K562 (cell line): ENCODE measurements at regions not wholly inside any gene's neighbourhood (a gene's known extent, or its start where the extent isn't known, plus 50 kb on each side); places are given as distances from the start of the nearest gene placed in this dataset.

ENCODE experiments used
- ATAC-seq: fragments of 200-7000 bp; cut with Tn5 transposase; 3 replicates; pipeline ENCODE4 v1.9.1; 2020; ENCODE audit warnings: moderate library complexity
- BruUV-seq: library from RNA; stranded (reverse); fragments of 400-500 nt; replicated peaks from 2 replicates; lab custom pipeline; 2021; lab: Mats Ljungman, UMichigan
- CTCF ChIA-PET: fragments of 300-600 bp; formaldehyde crosslinking; extraction: SDS; loops from one replicate; lab custom pipeline; 2021; ENCODE audit warnings: low intra/inter-chr PET ratio; lab: Yijun Ruan, JAX
- POLR2A ChIA-PET: fragments of 300-600, 350-650 bp; sonication (Branson Sonifier 250); formaldehyde crosslinking; extraction: SDS; loops from one replicate; lab custom pipeline; 2021; ENCODE audit warnings: antibody characterized with exemption, inconsistent platforms; lab: Yijun Ruan, JAX
- DNase-seq, 4 experiments: peaks; one replicate each; pipeline versions ENCODE4 v3.0.0 to v3.0.0-alpha.2; 2011 to 2018; ENCODE audit warnings: low spot score in 3 of 4, mixed read lengths in 3 of 4; ENCODE audit errors: extremely low read depth in 1 of 4
- FAIRE-seq: peaks from 2 replicates; lab custom pipeline; 2011; peaks lifted over from hg19 to GRCh38; lab: Jason Lieb, UNC
- H2AFZ ChIP-seq: 2 replicates; pipeline ENCODE4 v1.6.0; 2011; ENCODE audit warnings: low read depth, low read length, control low read depth, inconsistent platforms
- H3K27ac ChIP-seq: fragments of 200-600 bp; 3 replicates; pipeline ENCODE4 v1.8.0; 2011; ENCODE audit warnings: low read depth, mild to moderate bottlenecking, control low read depth, inconsistent platforms, low read length, moderate library complexity, mixed read lengths; ENCODE audit errors: extremely low read depth
- H3K27me3 ChIP-seq, 2 experiments: fragments of 300-600 bp in 1 of 2; 2 replicates in 1 of 2; 3 replicates in 1 of 2; pipeline versions ENCODE4 v1.6.0 to v1.8.0; 2011; ENCODE audit warnings: inconsistent platforms in 2 of 2, low read length in 2 of 2, mild to moderate bottlenecking in 1 of 2, mixed read lengths in 1 of 2, moderate library complexity in 1 of 2; ENCODE audit not compliant: control insufficient read depth in 2 of 2, insufficient read depth in 2 of 2
- H3K36me3 ChIP-seq: fragments of 300-600 bp; 3 replicates; pipeline ENCODE4 v1.8.0; 2011; ENCODE audit warnings: mild to moderate bottlenecking, low read length, inconsistent platforms; ENCODE audit not compliant: control insufficient read depth, insufficient read depth
- H3K4me1 ChIP-seq, 2 experiments: fragments of 200-600 bp in 1 of 2; replicated peaks in 1 of 2; 2 replicates in 1 of 2; 3 replicates in 1 of 2; pipeline versions ENCODE4 v1.5.1 to v1.8.0; 2011; ENCODE audit warnings: inconsistent platforms in 2 of 2, low read length in 2 of 2, mild to moderate bottlenecking in 1 of 2, mixed read lengths in 1 of 2, moderate library complexity in 1 of 2; ENCODE audit not compliant: control insufficient read depth in 2 of 2, insufficient read depth in 2 of 2
- H3K4me2 ChIP-seq: 2 replicates; pipeline ENCODE4 v1.6.1; 2011; ENCODE audit warnings: low read length, control low read depth, inconsistent platforms, mixed read lengths; ENCODE audit not compliant: insufficient read depth
- H3K4me3 ChIP-seq: fragments of 200-600 bp; sonication (generic), shearing (Covaris generic); 2 replicates; pipeline ENCODE4 v1.5.1; 2016; ENCODE audit warnings: control low read depth, inconsistent platforms
- H3K79me2 ChIP-seq: fragments of 200-600 bp; 3 replicates; pipeline ENCODE4 v1.8.0; 2011; ENCODE audit warnings: low read length, inconsistent platforms; ENCODE audit not compliant: control insufficient read depth, insufficient read depth
- H3K9ac ChIP-seq, 2 experiments: 2 replicates each; pipeline versions ENCODE4 v1.6.0 to v1.6.1; 2011; ENCODE audit warnings: low read depth in 2 of 2, low read length in 2 of 2, control low read depth in 1 of 2, inconsistent platforms in 1 of 2, mild to moderate bottlenecking in 1 of 2, mixed read lengths in 1 of 2; ENCODE audit not compliant: insufficient read depth in 1 of 2
- H3K9me1 ChIP-seq: one replicate; pipeline ENCODE4 v1.6.0; 2011; ENCODE audit warnings: inconsistent platforms, mild to moderate bottlenecking, low read length, moderate library complexity; ENCODE audit not compliant: control insufficient read depth, insufficient read depth
- H3K9me3 ChIP-seq: replicated peaks from 2 replicates; pipeline ENCODE4 v1.5.1; 2011; ENCODE audit warnings: low read depth, low read length, inconsistent platforms; ENCODE audit not compliant: control insufficient read depth, insufficient read depth
- H4K20me1 ChIP-seq: replicated peaks from 2 replicates; pipeline ENCODE4 v1.6.1; 2011; ENCODE audit warnings: low read length, inconsistent platforms, mixed read lengths; ENCODE audit not compliant: control insufficient read depth, insufficient read depth
- CEBPG ChIP-seq, 3 experiments: fragments of 200-800 bp in 1 of 3; sonication (Bioruptor generic) in 1 of 3; sonication (generic) in 1 of 3; formaldehyde crosslinking in 1 of 3; IDR thresholded peaks in 2 of 3; conservative IDR thresholded peaks in 1 of 3; 2 replicates each; pipeline versions ENCODE4 v1.6.1 to v1.8.0; 2016 to 2022; ENCODE audit warnings: missing compliant biosample characterization in 2 of 3, missing genetic modification characterization in 2 of 3, mild to moderate bottlenecking in 1 of 3, missing genetic modification reagents in 1 of 3
- EZH2 ChIP-seq: IDR thresholded peaks from 2 replicates; pipeline ENCODE4 v1.6.1; 2012; ENCODE audit warnings: low read depth, mild to moderate bottlenecking, inconsistent platforms, low read length, borderline replicate concordance
- FOXJ2 ChIP-seq: fragments of 200-800 bp; sonication (Bioruptor generic); IDR thresholded peaks from 2 replicates; pipeline ENCODE4 v1.6.1; 2016; ENCODE audit warnings: missing genetic modification characterization, missing compliant biosample characterization
- FOXO4 ChIP-seq: fragments of 450-650 bp; formaldehyde crosslinking; IDR thresholded peaks from 2 replicates; pipeline ENCODE4 v1.4.0; 2020; ENCODE audit warnings: mild to moderate bottlenecking, moderate library complexity
- RBM15 ChIP-seq: fragments of 200-400 bp; formaldehyde crosslinking; IDR thresholded peaks from 2 replicates; pipeline ENCODE4 v1.6.1; 2018; ENCODE audit warnings: mild to moderate bottlenecking, low read length, moderate library complexity; ENCODE audit not compliant: insufficient read depth
- RFX7 ChIP-seq: fragments of 250-450 bp; sonication (Bioruptor Pico); IDR thresholded peaks from 2 replicates; pipeline ENCODE4 v1.5.1; 2021; ENCODE audit warnings: mild to moderate bottlenecking
- ZC3H8 ChIP-seq: fragments of 450-650 bp; IDR thresholded peaks from 2 replicates; pipeline ENCODE4 v1.6.1; 2017
- ZNF445 ChIP-seq: fragments of 250-450 bp; sonication (Bioruptor Pico); IDR thresholded peaks from 2 replicates; pipeline ENCODE4 v1.4.0; 2020; ENCODE audit warnings: low read depth, mild to moderate bottlenecking, moderate library complexity
- ZNF511 ChIP-seq: sonication (generic); formaldehyde crosslinking; IDR thresholded peaks from 2 replicates; pipeline ENCODE4 v1.8.0; 2022; ENCODE audit warnings: mild to moderate bottlenecking, missing genetic modification reagents
- WGBS: fragments of 100-300 bp; shearing (Covaris generic); methylation state at CpG from one replicate; pipeline ENCODE4 v1.1.6; 2016; ENCODE audit warnings: low coverage, mixed read lengths; ENCODE audit not compliant: insufficient coverage; ENCODE audit errors: missing lambda C conversion rate; 5-methylcytosine and 5-hydroxymethylcytosine counted together
- in situ Hi-C: fragments of 300-500 bp; cut with MboI; formaldehyde crosslinking; loops from 4 replicates; pipeline ENCODE4 v1.15.0; 2018; ENCODE audit warnings: inconsistent platforms, mixed read lengths
- intact Hi-C: fragments of 100-400 bp; cut with micrococcal nuclease; formaldehyde crosslinking; loops from 2 replicates; pipeline ENCODE4 v1.14.2; 2022

- BruUV-seq = no TSS peak
- no peak for TF ChIP-seq FOXJ2 (tag)
- TF ChIP-seq ZC3H8 = no peak
- TF ChIP-seq RFX7 = no peak
- TF ChIP-seq CEBPG (CRISPR knock-in tag; IDR thresholded peaks at IDR 0.05) = no peak
- TF ChIP-seq CEBPG (tag; conservative IDR thresholded peaks at IDR 0.05 in 1 of 2, IDR thresholded peaks at IDR 0.05 in 1 of 2) = no peak
- TF ChIP-seq ZNF511 = no peak
- TF ChIP-seq FOXO4 (CRISPR knock-in tag) = no peak
- no peak for TF ChIP-seq RBM15
- TF ChIP-seq ZNF445 (CRISPR knock-in tag) = no peak
- no peak for TF ChIP-seq EZH2
- Histone ChIP-seq H2AFZ (no peak overlapping the region), H3K27me3 (no peaks in the 10 kb centered on the region), H3K4me1 (no peaks in the 10 kb centered on the region), H3K4me2 (no peak overlapping the region), H3K27ac (no peak overlapping the region), H3K9ac (no peak overlapping the region), H3K36me3 (no peaks in the 10 kb centered on the region), H3K9me3 (no peaks in the 10 kb centered on the region), H3K9me1 (no peaks in the 10 kb centered on the region), H4K20me1 (no peaks in the 10 kb centered on the region), H3K79me2 (no peaks in the 10 kb centered on the region), H3K4me3 (no peak overlapping the region)
- intact Hi-C loops = loop anchor here (10.0 kb wide), 1 partner anchor 589 kb away; no protein-coding TSS in a partner anchor
- FAIRE-seq = no peak
- ChIA-PET POLR2A (no interaction called here), CTCF (no interaction called here)
- ATAC-seq = no peak
- DNase-seq = no peak
- 6% methylated on average over 1 of the region's 1 CpG for WGBS
- in situ Hi-C loops = no loop called here
Observed at GRCh38 chr4:123675567-123675966, 279.0 kb downstream of the SPRY1 start.
